22Rv1 (cell line): ENCODE measurements at regions not wholly inside any gene's neighbourhood (a gene's known extent, or its start where the extent isn't known, plus 50 kb on each side); places are given as distances from the start of the nearest gene placed in this dataset.
A peak's percentile ranks its signal among the peaks of the same experiment; 100 is the strongest.

Experiments used
- H3K27ac ChIP-seq: fragments of 450-650 bp; 2 replicates; pipeline ENCODE4 v1.5.1; 2017
- ZFX ChIP-seq: fragments of 450-650 bp; IDR thresholded peaks from 2 replicates; pipeline ENCODE4 v1.6.1; 2017; ENCODE audit warnings: antibody characterized with exemption, borderline replicate concordance
- TF ChIP-seq, protein P1 (sequence below): fragments of 450-650 bp; IDR thresholded peaks from 2 replicates; pipeline ENCODE4 v1.5.1; 2017; ENCODE audit warnings: mild to moderate bottlenecking

DNA sequence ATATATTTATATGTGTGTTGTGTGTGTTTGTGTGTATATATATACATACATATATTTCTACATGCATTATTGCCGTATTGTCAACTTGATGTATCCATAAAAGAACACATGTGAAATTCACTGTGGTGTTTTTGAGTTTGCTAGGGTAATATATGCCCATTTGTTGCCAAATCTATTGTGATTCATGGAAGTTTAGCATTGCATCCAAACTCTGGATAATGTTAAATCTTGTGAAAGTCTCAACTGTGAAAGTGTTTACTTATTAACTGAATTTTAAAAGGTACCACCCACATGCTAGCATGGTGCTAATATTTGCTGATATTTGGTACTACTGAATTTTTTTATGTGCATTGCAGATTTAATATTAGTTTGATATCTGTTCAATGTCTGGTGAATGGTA, 96.6 kb upstream of the SLC8A1 start:
- no peak overlapping the region for H3K27ac ChIP-seq
- no peak for TF ChIP-seq ZFX
- TF ChIP-seq, protein P1, sequence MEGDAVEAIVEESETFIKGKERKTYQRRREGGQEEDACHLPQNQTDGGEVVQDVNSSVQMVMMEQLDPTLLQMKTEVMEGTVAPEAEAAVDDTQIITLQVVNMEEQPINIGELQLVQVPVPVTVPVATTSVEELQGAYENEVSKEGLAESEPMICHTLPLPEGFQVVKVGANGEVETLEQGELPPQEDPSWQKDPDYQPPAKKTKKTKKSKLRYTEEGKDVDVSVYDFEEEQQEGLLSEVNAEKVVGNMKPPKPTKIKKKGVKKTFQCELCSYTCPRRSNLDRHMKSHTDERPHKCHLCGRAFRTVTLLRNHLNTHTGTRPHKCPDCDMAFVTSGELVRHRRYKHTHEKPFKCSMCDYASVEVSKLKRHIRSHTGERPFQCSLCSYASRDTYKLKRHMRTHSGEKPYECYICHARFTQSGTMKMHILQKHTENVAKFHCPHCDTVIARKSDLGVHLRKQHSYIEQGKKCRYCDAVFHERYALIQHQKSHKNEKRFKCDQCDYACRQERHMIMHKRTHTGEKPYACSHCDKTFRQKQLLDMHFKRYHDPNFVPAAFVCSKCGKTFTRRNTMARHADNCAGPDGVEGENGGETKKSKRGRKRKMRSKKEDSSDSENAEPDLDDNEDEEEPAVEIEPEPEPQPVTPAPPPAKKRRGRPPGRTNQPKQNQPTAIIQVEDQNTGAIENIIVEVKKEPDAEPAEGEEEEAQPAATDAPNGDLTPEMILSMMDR = no peak

DNA sequence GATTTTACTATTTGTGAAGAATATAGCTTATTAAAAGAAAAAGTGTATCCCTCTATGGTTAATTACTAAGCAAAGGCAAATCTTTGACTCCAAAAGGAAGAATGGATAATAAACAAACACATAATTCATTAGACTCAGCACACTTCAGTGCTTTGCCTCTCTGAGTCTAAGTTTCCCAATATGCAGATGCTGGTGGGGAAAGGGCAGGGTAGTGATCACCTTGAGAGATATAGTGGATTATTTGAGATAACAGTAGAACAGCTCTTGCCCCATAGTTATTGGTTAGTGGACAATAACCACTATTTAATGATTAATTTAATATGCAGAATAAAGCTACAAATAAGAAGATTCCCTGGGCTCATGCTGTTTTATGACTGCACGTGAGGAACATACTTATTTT, 98.2 kb upstream of the SLC8A1 start:
- peak overlapping the region; percentile 40 for H3K27ac ChIP-seq
- TF ChIP-seq, protein P1 = no peak
- no peak for TF ChIP-seq ZFX

DNA sequence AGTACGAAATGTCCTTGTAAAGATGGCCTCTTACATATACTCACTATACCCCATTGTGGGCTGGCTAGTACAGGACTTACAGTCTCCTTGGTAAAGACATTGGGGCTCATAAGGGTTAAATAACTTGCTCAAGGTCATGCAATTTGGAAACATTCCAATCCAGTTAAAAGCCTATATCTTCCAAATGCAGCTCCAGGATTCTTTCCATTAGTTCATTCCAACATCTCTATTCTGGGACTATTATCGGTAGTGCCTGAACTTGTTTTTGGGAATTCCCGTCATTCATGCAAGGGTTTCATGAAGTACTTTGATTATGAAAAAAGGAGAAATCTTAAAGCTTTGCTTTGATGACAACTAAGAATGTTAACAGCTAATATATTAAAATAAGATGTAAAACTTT, 99.2 kb upstream of the SLC8A1 start:
- no peak overlapping the region; the same call in 1 of the 2 replicates for H3K27ac ChIP-seq
- TF ChIP-seq, protein P1 = no peak
- no peak for TF ChIP-seq ZFX

DNA sequence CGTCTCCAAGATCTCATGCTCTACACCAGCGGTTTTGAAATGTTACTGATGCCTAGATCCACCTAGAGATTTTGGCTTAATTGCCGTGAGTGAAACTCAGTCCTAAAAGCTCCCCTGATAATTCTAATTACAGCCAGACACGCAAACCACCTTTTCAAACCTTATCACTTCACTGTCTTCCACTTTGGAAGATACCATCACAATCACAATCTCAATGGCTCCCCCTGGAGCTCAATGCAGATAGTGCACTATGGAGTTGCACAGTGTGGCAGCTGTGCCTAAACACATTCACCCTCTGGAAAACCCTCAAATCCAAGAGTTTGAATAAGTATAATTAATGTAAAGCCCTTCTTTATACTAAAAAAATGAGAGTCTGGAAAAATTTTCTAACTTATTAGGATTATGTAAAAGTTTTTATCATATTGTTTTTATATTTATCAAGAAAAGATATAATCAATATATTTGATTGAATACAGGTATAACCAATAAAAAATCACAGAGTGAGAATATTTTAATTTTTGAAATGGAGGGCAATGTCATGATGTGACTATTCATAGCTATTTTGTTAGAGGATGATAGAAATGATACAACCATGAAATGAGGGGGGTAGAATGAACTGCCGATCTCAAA, 102.9 kb upstream of the SLC8A1 start:
- H3K27ac ChIP-seq = no peak overlapping the region
- TF ChIP-seq, protein P1 = peak; percentile 71
- TF ChIP-seq ZFX = no peak

DNA sequence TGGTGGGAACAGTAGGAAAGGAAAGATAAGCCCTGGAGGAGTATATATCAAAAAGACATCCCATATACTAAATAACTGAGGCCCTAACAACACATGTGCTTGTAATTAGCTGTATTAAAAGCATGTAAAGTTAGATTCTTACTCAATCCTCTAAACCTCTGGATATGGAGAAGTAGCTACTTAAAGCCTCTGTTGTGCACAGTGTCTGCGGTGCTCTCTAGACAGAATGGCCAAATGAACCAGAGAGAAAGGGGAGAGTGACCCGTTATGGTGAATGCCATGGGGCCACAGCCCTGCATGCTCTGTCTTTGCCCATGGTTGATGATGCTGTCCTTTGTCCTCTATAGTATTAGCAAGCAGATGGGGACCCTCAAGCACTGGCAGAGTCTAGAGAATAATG, 104.4 kb upstream of the SLC8A1 start:
- no peak overlapping the region for H3K27ac ChIP-seq
- TF ChIP-seq ZFX = no peak
- TF ChIP-seq, protein P1 = no peak

DNA sequence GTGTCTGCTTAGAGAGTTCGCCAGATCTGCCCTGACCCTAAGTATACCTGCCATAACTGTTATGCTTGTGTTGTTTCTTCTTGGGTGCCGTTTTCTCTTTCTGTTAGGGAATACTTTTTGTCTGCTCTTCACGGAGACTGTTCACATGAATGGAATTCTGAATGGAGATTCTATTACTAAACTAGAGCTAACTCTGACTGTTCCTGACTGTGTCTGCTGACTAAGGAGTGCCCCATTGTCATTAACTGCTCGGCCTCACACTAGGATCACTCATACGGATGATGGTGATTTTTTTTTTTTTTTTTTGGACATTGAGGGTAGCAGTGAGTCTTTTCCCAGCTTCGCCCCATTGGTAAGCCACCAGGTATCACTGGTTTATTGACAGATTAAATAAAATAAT, 104.8 kb upstream of the SLC8A1 start:
- TF ChIP-seq, protein P1 = no peak
- no peak for TF ChIP-seq ZFX
- H3K27ac ChIP-seq = no peak overlapping the region

DNA sequence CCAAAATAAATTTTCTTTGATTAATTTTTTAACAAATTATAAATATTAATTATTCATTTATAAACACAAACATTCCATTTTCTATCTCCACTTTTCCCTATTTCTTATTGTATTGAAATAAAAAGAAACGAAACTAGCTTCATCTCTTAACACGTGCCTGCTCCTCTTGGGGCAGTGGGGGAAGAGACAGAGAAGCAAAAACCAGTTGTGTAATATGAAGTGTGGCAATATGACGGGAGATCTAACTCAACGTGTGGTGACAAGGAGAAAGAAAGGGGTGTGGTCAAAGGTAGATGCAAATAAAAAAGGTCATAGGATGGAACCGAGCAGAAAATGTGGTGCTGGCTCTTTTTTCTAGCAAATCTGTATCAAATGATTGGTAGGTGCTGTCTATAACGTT, 106.9 kb upstream of the SLC8A1 start:
- no peak overlapping the region for H3K27ac ChIP-seq
- TF ChIP-seq, protein P1 = no peak
- TF ChIP-seq ZFX = no peak
